SK-N-SH treated with all-trans-retinoic acid at 6 μM for 48 hours (cell line): ENCODE measurements at regions not wholly inside any gene's neighbourhood (a gene's known extent, or its start where the extent isn't known, plus 50 kb on each side); places are given as distances from the start of the nearest gene placed in this dataset.
A peak's percentile ranks its signal among the peaks of the same experiment; 100 is the strongest.

Experiments
- ATAC-seq: fragments of 200-7000 bp; cut with Tn5 transposase; 3 replicates; pipeline ENCODE4 v1.9.1; 2020; ENCODE audit warnings: mild to moderate bottlenecking, moderate library complexity
- BACH2 ChIP-seq: fragments of 250-450 bp; sonication (Bioruptor Pico); IDR thresholded peaks from 2 replicates; pipeline ENCODE4 v1.9.0; 2021; ENCODE audit warnings: mild to moderate bottlenecking, borderline replicate concordance
- CSDC2 ChIP-seq: fragments of 250-450 bp; sonication (Bioruptor Pico); IDR thresholded peaks from 2 replicates; pipeline ENCODE4 v1.5.0; 2020; ENCODE audit warnings: mild to moderate bottlenecking, moderate library complexity
- ESRRG ChIP-seq: fragments of 250-450 bp; sonication (Bioruptor Pico); IDR thresholded peaks from 2 replicates; pipeline ENCODE4 v1.6.1; 2021; ENCODE audit warnings: mild to moderate bottlenecking
- GLIS3 ChIP-seq: fragments of 250-450 bp; sonication (Bioruptor Pico); IDR thresholded peaks from 2 replicates; pipeline ENCODE4 v1.5.0; 2020; ENCODE audit warnings: mild to moderate bottlenecking, moderate library complexity
- ISL1 ChIP-seq: fragments of 250-450 bp; sonication (Bioruptor Pico); IDR thresholded peaks from 2 replicates; pipeline ENCODE4 v2.1.2; 2022; ENCODE audit warnings: mild to moderate bottlenecking, moderate library complexity
- OSR1 ChIP-seq: fragments of 250-450 bp; sonication (Bioruptor Pico); IDR thresholded peaks from 2 replicates; pipeline ENCODE4 v1.8.0; 2022; ENCODE audit warnings: moderate library complexity, mild to moderate bottlenecking, inconsistent platforms
- SNAI2 ChIP-seq: fragments of 250-450 bp; sonication (Bioruptor Pico); IDR thresholded peaks from 2 replicates; pipeline ENCODE4 v1.5.0; 2020; ENCODE audit warnings: mild to moderate bottlenecking, moderate library complexity
- TCF4 ChIP-seq: fragments of 250-450 bp; sonication (Bioruptor Pico); IDR thresholded peaks from 2 replicates; pipeline ENCODE4 v1.8.0; 2021; ENCODE audit warnings: mild to moderate bottlenecking, moderate library complexity, borderline replicate concordance
- ZFP3 ChIP-seq: fragments of 250-450 bp; sonication (Bioruptor Pico); IDR thresholded peaks from 2 replicates; pipeline ENCODE4 v1.5.0; 2020; ENCODE audit warnings: mild to moderate bottlenecking, moderate library complexity
- ZNF70 ChIP-seq: fragments of 450-650 bp; formaldehyde crosslinking; IDR thresholded peaks from 2 replicates; pipeline ENCODE4 v1.5.0; 2020; ENCODE audit warnings: mild to moderate bottlenecking, moderate library complexity
- ZNF8 ChIP-seq: fragments of 450-650 bp; formaldehyde crosslinking; IDR thresholded peaks from 2 replicates; pipeline ENCODE4 v1.5.0; 2020; ENCODE audit warnings: mild to moderate bottlenecking, moderate library complexity
- TF ChIP-seq, protein P1 (sequence below): fragments of 250-450 bp; sonication (Bioruptor Pico); IDR thresholded peaks from 2 replicates; pipeline ENCODE4 v1.5.0; 2020; ENCODE audit warnings: mild to moderate bottlenecking, moderate library complexity
- TF ChIP-seq, protein P2 (sequence below): fragments of 250-450 bp; sonication (Bioruptor Pico); IDR thresholded peaks from 2 replicates; pipeline ENCODE4 v1.5.1; 2020; ENCODE audit warnings: low read depth, mild to moderate bottlenecking, moderate library complexity
- TF ChIP-seq, protein P3 (sequence below): fragments of 250-450 bp; sonication (Bioruptor Pico); IDR thresholded peaks from 2 replicates; pipeline ENCODE4 v1.8.0; 2020; ENCODE audit warnings: mild to moderate bottlenecking, moderate library complexity, borderline replicate concordance

DNA sequence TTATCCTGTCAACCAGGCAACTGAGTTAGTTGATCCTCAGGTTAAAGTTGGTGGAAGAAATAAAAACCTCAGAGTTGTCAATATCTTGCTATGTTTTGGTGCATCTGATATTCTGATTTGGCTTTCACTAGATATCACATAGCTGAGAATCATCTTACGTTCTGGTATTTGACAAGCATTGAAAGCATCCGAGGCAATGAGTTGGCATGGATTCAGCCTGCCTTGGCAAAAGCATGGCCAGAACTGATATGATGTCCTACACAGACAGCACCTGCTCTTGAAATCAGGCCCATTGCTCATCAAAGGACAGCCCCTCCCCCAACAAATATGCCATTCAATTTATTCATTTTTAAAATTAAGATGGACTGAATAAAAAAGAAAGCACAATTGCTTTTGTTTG is 320.7 kb upstream of the ATP2B1 start:
- TF ChIP-seq BACH2 (CRISPR knock-in tag) = no peak
- TF ChIP-seq, protein P1, sequence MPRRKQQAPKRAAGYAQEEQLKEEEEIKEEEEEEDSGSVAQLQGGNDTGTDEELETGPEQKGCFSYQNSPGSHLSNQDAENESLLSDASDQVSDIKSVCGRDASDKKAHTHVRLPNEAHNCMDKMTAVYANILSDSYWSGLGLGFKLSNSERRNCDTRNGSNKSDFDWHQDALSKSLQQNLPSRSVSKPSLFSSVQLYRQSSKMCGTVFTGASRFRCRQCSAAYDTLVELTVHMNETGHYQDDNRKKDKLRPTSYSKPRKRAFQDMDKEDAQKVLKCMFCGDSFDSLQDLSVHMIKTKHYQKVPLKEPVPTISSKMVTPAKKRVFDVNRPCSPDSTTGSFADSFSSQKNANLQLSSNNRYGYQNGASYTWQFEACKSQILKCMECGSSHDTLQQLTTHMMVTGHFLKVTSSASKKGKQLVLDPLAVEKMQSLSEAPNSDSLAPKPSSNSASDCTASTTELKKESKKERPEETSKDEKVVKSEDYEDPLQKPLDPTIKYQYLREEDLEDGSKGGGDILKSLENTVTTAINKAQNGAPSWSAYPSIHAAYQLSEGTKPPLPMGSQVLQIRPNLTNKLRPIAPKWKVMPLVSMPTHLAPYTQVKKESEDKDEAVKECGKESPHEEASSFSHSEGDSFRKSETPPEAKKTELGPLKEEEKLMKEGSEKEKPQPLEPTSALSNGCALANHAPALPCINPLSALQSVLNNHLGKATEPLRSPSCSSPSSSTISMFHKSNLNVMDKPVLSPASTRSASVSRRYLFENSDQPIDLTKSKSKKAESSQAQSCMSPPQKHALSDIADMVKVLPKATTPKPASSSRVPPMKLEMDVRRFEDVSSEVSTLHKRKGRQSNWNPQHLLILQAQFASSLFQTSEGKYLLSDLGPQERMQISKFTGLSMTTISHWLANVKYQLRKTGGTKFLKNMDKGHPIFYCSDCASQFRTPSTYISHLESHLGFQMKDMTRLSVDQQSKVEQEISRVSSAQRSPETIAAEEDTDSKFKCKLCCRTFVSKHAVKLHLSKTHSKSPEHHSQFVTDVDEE = 0 out of 2 replicates have a peak, but pooled peaks have one; percentile 50
- no peak for TF ChIP-seq ESRRG (CRISPR knock-in tag)
- no peak for TF ChIP-seq ZNF8 (CRISPR knock-in tag)
- peak; percentile 40 for ATAC-seq

DNA sequence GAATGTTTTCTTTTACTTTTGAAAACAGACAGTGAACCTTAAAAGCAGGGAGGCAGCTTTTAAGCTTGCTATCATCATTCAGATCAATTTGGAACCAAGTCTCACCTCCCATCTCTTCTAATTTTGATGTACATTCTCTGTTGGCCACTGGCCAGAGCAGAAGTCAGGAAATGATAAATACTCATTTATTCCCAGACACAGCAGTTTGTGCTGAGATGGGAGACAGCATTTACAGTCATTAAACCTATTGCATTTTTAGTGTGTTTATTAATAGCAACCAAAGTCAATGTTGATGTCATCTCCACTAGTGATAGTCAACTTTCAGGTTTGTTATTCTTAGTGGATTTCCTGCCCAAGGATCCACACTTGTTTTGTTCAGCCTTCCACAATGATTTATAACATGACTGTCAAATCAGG is 320.0 kb upstream of the ATP2B1 start:
- ATAC-seq = peak; percentile 78
- TF ChIP-seq ZNF70 (CRISPR knock-in tag) (no peak), ISL1 (peak; percentile 60; the same call in 1 of the 2 replicates)

DNA sequence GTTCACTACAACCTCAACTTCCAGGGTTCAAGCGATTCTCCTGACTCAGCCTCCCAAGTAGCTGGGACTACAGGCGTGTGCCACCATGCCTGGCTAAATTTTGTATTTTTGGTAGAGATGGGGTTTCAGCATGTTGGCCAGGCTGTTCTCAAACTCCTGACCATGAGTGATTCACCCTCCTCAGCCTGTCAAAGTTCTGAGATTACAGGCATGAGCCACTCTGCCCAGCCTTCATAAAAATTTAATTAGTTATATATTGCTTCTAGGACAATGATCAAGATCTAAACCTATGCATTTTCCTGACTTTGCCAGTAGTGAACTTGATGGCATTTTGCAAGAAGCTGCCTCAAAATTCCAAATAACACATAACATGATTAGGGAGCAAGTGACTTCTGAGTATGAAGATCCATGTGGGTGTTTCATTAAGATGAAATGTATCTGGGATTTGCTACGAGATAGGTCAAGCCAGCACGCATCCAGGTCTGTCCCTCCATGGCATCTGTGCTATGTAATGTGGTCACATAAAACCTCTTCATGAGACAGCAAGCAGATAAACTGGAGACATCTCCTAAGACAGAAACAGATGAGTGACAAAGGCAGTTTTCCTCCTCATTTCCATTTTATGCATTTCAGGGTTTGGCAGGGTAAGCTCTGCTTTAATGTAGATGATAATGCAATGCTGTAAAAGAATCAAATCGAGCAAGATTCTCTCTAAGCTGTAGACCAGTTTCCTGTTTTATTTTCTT is 319.4 kb upstream of the ATP2B1 start:
- peak; percentile 77 for TF ChIP-seq TCF4
- TF ChIP-seq, protein P2, sequence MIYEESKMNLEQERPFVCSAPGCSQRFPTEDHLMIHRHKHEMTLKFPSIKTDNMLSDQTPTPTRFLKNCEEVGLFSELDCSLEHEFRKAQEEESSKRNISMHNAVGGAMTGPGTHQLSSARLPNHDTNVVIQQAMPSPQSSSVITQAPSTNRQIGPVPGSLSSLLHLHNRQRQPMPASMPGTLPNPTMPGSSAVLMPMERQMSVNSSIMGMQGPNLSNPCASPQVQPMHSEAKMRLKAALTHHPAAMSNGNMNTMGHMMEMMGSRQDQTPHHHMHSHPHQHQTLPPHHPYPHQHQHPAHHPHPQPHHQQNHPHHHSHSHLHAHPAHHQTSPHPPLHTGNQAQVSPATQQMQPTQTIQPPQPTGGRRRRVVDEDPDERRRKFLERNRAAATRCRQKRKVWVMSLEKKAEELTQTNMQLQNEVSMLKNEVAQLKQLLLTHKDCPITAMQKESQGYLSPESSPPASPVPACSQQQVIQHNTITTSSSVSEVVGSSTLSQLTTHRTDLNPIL (CRISPR knock-in tag) = peak; percentile 68; the same call in 1 of the 2 replicates
- peak; percentile 72; the same call in 1 of the 2 replicates for TF ChIP-seq GLIS3 (CRISPR knock-in tag)
- peak; percentile 79; the same call in 1 of the 2 replicates for TF ChIP-seq ZFP3 (CRISPR knock-in tag)
- TF ChIP-seq OSR1 = no peak
- TF ChIP-seq ESRRG (CRISPR knock-in tag) = no peak
- TF ChIP-seq ISL1 = peak; percentile 83; the same call in 1 of the 2 replicates
- 0 out of 2 replicates have a peak, but pooled peaks have one; percentile 43 for TF ChIP-seq SNAI2 (CRISPR knock-in tag)
- no peak for TF ChIP-seq ZNF8 (CRISPR knock-in tag)
- TF ChIP-seq CSDC2 = 0 out of 2 replicates have a peak, but pooled peaks have one; percentile 59
- TF ChIP-seq, protein P1 = peak; percentile 78
- TF ChIP-seq, protein P3, sequence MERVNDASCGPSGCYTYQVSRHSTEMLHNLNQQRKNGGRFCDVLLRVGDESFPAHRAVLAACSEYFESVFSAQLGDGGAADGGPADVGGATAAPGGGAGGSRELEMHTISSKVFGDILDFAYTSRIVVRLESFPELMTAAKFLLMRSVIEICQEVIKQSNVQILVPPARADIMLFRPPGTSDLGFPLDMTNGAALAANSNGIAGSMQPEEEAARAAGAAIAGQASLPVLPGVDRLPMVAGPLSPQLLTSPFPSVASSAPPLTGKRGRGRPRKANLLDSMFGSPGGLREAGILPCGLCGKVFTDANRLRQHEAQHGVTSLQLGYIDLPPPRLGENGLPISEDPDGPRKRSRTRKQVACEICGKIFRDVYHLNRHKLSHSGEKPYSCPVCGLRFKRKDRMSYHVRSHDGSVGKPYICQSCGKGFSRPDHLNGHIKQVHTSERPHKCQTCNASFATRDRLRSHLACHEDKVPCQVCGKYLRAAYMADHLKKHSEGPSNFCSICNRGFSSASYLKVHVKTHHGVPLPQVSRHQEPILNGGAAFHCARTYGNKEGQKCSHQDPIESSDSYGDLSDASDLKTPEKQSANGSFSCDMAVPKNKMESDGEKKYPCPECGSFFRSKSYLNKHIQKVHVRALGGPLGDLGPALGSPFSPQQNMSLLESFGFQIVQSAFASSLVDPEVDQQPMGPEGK = peak; percentile 19; the same call in 1 of the 2 replicates
- peak; percentile 82 for ATAC-seq

DNA sequence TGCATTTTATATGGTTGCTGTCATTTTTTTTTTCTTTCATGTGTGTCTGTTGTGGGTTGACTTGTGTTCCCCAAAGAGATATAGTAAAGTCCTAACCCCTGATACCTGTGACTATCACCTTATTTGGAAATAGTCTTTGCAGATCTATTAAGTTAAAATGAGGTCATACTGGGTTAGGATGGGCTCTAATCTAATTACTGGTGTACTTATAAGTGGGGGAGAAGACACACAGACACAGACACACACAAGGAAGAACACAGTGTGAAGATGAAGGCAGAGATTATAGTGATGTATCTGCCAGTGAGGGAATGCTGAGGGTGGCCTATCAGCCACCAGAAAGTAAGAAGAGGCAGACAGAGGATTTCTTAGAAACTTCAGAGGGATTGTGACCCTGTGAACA is 318.4 kb upstream of the ATP2B1 start:
- no peak for ATAC-seq
- peak; percentile 40 for TF ChIP-seq ISL1
- no peak for TF ChIP-seq BACH2 (CRISPR knock-in tag)
- TF ChIP-seq, protein P3 = no peak
